COLO829 (cell line): ENCODE measurements at regions not wholly inside any gene's neighbourhood (a gene's known extent, or its start where the extent isn't known, plus 50 kb on each side); places are given as distances from the start of the nearest gene placed in this dataset.
"Not testable (repeated sequence)": the region's sequence is repeated elsewhere in the genome, so short reads cannot be mapped to it uniquely, and the experiment has no call there.

Experiments used
- DNase-seq: peaks from one replicate; pipeline ENCODE4 v3.0.0; 2012; ENCODE audit warnings: low spot score

- no peak for DNase-seq
Measured at GRCh38 chrX:37904833-37905232, 57.5 kb upstream of the DYNLT3 start.

- no peak for DNase-seq
Measured at GRCh38 chrX:37905436-37906147, 58.2 kb upstream of the DYNLT3 start.

DNA sequence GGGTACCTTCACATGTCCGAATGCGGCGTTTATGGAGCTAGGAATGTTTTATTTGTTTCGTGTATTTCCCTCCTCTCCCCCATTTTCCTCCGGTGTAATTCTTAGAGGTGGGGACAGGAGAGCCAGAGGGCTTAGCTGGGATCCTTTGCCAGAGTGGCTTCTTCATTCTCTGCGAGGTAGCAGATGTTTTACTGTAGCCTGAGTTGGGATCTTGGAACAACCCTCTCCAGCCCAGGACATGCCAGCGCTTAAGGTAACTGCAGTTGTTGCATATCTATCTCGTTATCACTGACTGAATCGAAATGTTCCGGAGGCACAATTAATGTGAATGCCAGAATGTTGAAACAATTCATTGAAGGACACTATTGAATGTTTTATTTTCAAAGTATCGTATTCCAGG is 59.0 kb upstream of the DYNLT3 start:
- no peak for DNase-seq

DNA sequence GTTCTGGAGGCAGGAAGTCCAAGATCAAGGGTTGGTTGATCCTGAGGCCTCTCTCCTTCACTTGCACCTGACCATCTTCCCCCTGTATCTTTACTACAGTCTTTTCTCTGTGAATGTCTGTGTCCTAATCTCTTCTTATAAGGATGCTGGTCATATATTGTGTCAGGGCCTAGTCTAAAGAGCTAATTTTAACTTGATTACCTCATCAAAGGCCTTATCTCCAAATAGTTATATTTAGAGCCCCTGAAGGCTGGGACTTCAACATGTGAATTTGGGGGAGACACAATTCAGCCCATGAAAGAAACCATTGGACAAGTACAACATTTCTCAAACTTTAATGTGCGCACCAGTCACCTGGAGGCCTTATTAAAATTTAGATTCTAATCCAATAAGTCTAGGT is 62.8 kb upstream of the DYNLT3 start:
- no peak for DNase-seq

DNA sequence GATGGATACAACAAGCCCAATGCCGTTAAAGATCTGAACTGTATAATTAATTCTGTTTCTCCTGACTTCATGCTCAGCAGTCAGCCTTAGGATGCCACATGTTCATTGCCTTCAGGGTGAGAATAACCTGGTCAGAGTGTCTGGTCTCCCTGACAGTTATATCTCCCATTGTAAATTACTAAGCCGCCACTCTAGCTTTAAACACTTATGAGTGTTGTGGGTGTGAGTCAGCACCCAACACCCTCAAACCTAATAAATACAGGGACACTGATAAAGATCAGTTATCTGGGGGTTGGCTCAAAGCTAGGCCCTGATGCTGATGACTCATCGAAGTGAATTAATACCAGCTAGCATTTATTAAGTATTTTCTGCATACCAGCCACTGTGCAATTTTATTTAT is 64.9 kb upstream of the DYNLT3 start:
- peak; percentile 35 for DNase-seq

- DNase-seq = no peak
Measured at GRCh38 chrX:37912777-37913176, 65.4 kb upstream of the DYNLT3 start.

DNA sequence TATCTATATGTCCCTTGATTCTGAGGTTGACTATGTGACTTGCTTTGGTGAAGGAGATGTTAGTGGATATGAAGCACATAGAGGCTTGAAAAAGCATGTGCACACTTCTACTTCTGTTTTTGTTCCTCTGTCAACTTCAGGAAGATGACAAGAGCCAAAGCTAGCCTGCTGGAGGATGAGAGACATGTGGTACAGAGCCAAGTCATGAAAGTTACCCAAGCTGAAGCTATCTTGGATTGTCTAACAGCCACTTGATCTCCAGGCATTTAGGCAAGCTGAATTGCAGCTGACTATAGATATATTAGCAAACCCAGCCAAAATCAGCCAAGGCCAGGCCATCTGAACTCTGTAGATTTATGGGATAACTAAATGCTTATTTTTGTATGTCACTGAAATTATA is 70.8 kb upstream of the DYNLT3 start:
- DNase-seq = no peak

- no peak for DNase-seq
Measured at GRCh38 chrX:37918703-37919102, 71.3 kb upstream of the DYNLT3 start.

- DNase-seq = peak; percentile 83
Measured at GRCh38 chrX:37921758-37922157, 74.4 kb upstream of the DYNLT3 start.

DNA sequence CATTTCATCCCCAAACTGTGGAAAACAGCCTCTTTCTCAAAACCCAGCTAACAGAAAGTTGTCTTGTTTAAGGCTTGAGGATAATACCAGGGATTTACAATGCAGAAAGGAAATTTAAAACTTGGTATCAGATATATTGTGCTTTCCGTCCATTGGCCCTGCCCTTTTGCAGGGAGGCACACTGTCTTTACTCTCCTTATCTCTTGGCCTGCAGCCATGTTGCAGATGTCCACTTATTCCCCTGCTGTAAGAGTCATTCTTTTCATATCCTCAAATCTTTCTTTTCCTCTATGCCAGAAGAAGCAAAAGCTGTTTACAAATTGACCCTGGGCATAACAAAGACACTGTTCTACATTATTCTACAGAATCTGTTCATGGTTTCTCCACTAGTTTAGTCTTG is 75.6 kb upstream of the DYNLT3 start:
- DNase-seq = peak; percentile 41

- DNase-seq = not testable (repeated sequence)
Measured at GRCh38 chrX:37925761-37926160, 78.4 kb upstream of the DYNLT3 start.

GRCh38 chrX:37926700-37927099 is 79.3 kb upstream of the DYNLT3 start:
- DNase-seq = no peak

DNA sequence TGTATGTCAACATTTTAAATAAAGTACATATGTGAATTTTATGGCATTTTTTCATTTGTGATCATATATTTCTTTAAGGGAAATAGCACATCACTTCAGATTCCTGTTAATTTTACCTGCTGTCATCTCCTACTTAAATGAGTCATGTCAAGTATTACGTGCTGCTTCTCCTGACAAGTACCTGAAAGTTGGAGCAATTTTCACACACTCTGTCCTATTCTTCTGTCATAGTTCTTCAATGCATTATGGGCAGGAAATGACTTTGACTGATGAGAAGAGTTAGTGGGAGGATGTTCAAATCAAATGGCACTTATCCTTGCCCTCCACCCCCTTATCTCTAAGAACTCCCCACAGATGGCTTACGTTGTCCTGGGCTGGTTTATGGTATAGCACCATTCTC is 64.2 kb upstream of the SYTL5 start:
- DNase-seq = no peak

GRCh38 chrX:37943554-37944344 is 62.6 kb upstream of the SYTL5 start:
- DNase-seq = no peak

DNA sequence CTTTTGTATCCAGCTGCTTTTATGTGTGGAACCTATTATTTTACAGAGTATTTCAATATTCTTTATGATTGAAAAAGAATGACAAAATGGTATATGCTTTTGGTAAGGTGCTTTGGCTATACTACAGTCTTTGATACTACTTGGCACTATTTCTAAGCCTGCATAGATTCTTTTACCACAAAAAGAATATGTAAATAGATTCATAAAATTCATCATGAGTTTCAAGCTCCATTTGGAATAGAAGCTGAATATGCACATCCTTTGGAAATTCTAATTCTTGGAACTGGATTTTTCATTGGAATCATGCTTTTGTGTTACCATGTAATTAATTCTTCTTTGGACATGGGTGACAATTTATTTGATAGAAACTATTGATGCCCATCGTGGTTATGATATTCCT is 60.2 kb upstream of the SYTL5 start:
- DNase-seq = no peak

DNA sequence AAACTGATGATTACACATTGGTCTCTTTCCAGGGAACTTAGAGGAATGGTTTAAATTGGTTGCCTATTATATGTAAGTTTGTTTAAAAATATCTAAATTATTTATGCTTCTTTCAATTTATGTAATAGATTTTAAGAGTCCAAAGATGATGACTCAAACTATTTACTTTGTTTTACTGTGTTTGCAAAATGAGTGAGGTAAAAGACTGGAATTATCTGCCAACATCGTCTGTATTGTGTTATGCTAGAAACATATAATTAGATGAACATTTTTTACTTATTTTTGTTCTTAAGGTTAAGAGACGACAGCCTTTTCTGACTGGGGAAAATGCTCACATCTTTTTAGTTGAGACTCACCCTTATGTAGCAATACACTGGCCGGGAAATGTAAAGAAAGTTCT is 51.1 kb upstream of the SYTL5 start:
- no peak for DNase-seq

DNA sequence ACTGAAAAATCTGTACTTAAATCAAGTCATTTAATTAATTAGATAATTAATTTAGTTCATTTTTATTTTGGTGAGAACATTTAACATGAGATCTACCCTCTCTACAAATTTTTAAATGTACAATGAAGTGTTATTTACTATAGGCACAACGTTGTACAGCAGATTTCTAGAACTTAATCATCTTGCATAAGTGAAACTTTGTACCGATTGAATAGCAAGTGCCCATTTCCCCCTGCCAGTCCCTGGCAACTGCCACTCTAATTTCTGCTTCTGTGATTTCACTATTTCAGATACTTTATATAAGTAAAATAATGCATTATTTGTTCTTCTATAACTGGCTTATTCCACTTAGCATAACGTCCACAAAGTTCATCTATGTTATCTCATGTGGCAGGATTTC is 50.1 kb upstream of the SYTL5 start:
- no peak for DNase-seq
